Activated T-cell treated with anti-CD3 and anti-CD28 coated beads, Interleukin-2, amount 50 U/mL, for 24 hours (primary cell): ENCODE measurements at regions not wholly inside any gene's neighbourhood (a gene's known extent, or its start where the extent isn't known, plus 50 kb on each side); places are given as distances from the start of the nearest gene placed in this dataset.
"Not testable (repeated sequence)": the region's sequence is repeated elsewhere in the genome, so short reads cannot be mapped to it uniquely, and the experiment has no call there.

Experiments
- DNase-seq: peaks from one replicate; pipeline ENCODE4 v3.0.0-alpha.2; 2020
- H3K27ac Mint-ChIP-seq: 2 replicates; pipeline ENCODE4 v1.8.0; 2020; ENCODE audit warnings: mild to moderate bottlenecking, mixed read lengths
- H3K27me3 Mint-ChIP-seq: 2 replicates; pipeline ENCODE4 v1.8.0; 2020; ENCODE audit warnings: mixed read lengths
- H3K36me3 Mint-ChIP-seq: 2 replicates; pipeline ENCODE4 v1.8.0; 2020; ENCODE audit warnings: low read depth, mixed read lengths
- H3K4me1 Mint-ChIP-seq: 2 replicates; pipeline ENCODE4 v1.8.0; 2020; ENCODE audit warnings: low read depth, mixed read lengths
- H3K4me3 Mint-ChIP-seq: 2 replicates; pipeline ENCODE4 v1.8.0; 2020; ENCODE audit warnings: mild to moderate bottlenecking, moderate library complexity, mixed read lengths
- H3K9me3 Mint-ChIP-seq: 2 replicates; pipeline ENCODE4 v1.8.0; 2020; ENCODE audit warnings: mixed read lengths

- peaks cover 57% of the 10 kb centered on the region for H3K4me1 Mint-ChIP-seq
- H3K4me3 Mint-ChIP-seq = no peak overlapping the region
- peak overlapping the region; percentile 97 for H3K27ac Mint-ChIP-seq
Observed at GRCh38 chr3:106428565-106428994, 559.8 kb upstream of the CBLB start.

GRCh38 chr3:106431721-106432120, 562.9 kb upstream of the CBLB start:
- Mint-ChIP-seq H3K9me3 (peaks cover 7% of the 10 kb centered on the region), H3K4me1 (peaks cover 35% of the 10 kb centered on the region), H3K27ac (no peak overlapping the region), H3K4me3 (no peak overlapping the region), H3K36me3 (peaks cover 20% of the 10 kb centered on the region), H3K27me3 (no peaks in the 10 kb centered on the region)
- no peak for DNase-seq

More at GRCh38 chr3:106428565-106428994, 559.8 kb upstream of the CBLB start:
- Mint-ChIP-seq H3K9me3 (peaks cover 7% of the 10 kb centered on the region), H3K36me3 (peaks cover 25% of the 10 kb centered on the region), H3K27me3 (no peaks in the 10 kb centered on the region)
- no peak for DNase-seq

- Mint-ChIP-seq H3K4me3 (no peak overlapping the region), H3K36me3 (peaks cover 4% of the 10 kb centered on the region), H3K9me3 (no peaks in the 10 kb centered on the region), H3K4me1 (peaks cover 4% of the 10 kb centered on the region), H3K27ac (no peak overlapping the region), H3K27me3 (no peaks in the 10 kb centered on the region)
- DNase-seq = no peak
Observed at GRCh38 chr3:106435899-106436453, 567.2 kb upstream of the CBLB start.

GRCh38 chr3:106438887-106439286, 570.1 kb upstream of the CBLB start:
- H3K9me3 Mint-ChIP-seq = no peaks in the 10 kb centered on the region
- DNase-seq = no peak
- no peak overlapping the region for H3K4me3 Mint-ChIP-seq
- no peak overlapping the region for H3K27ac Mint-ChIP-seq
- peaks cover 5% of the 10 kb centered on the region for H3K4me1 Mint-ChIP-seq
- H3K36me3 Mint-ChIP-seq = no peaks in the 10 kb centered on the region
- no peaks in the 10 kb centered on the region for H3K27me3 Mint-ChIP-seq

GRCh38 chr3:106440672-106441071, 571.9 kb upstream of the CBLB start:
- DNase-seq = no peak
- H3K9me3 Mint-ChIP-seq = no peaks in the 10 kb centered on the region
- no peak overlapping the region for H3K4me3 Mint-ChIP-seq
- no peaks in the 10 kb centered on the region for H3K36me3 Mint-ChIP-seq
- H3K27me3 Mint-ChIP-seq = no peaks in the 10 kb centered on the region
- H3K27ac Mint-ChIP-seq = no peak overlapping the region
- peaks cover 10% of the 10 kb centered on the region for H3K4me1 Mint-ChIP-seq

GRCh38 chr3:106446271-106446670, 577.5 kb upstream of the CBLB start:
- H3K27ac Mint-ChIP-seq = no peak overlapping the region
- H3K27me3 Mint-ChIP-seq = no peaks in the 10 kb centered on the region
- H3K36me3 Mint-ChIP-seq = peaks cover 7% of the 10 kb centered on the region
- peaks cover 13% of the 10 kb centered on the region for H3K9me3 Mint-ChIP-seq
- no peak overlapping the region for H3K4me3 Mint-ChIP-seq
- H3K4me1 Mint-ChIP-seq = peaks cover 30% of the 10 kb centered on the region
- no peak for DNase-seq

- peaks cover 13% of the 10 kb centered on the region for H3K9me3 Mint-ChIP-seq
- H3K27me3 Mint-ChIP-seq = no peaks in the 10 kb centered on the region
- DNase-seq = no peak
- no peak overlapping the region for H3K27ac Mint-ChIP-seq
- H3K4me3 Mint-ChIP-seq = no peak overlapping the region
- peaks cover 30% of the 10 kb centered on the region for H3K4me1 Mint-ChIP-seq
- peaks cover 7% of the 10 kb centered on the region for H3K36me3 Mint-ChIP-seq
Observed at GRCh38 chr3:106447723-106448301, 579.0 kb upstream of the CBLB start.

- H3K27me3 Mint-ChIP-seq, DNase-seq, H3K27ac Mint-ChIP-seq, H3K36me3 Mint-ChIP-seq, H3K4me3 Mint-ChIP-seq: not testable (repeated sequence)
- peaks cover 13% of the 10 kb centered on the region for H3K9me3 Mint-ChIP-seq
- H3K4me1 Mint-ChIP-seq = peaks cover 30% of the 10 kb centered on the region
Observed at GRCh38 chr3:106448372-106448966, 579.7 kb upstream of the CBLB start.

- peaks cover 13% of the 10 kb centered on the region for H3K9me3 Mint-ChIP-seq
- H3K4me1 Mint-ChIP-seq = peaks cover 20% of the 10 kb centered on the region
- H3K27me3 Mint-ChIP-seq = no peaks in the 10 kb centered on the region
- DNase-seq = no peak
- H3K4me3 Mint-ChIP-seq = no peak overlapping the region
- H3K27ac Mint-ChIP-seq = no peak overlapping the region
- peaks cover 7% of the 10 kb centered on the region for H3K36me3 Mint-ChIP-seq
Observed at GRCh38 chr3:106452096-106452495, 583.3 kb upstream of the CBLB start.

GRCh38 chr3:106454497-106454896, 585.7 kb upstream of the CBLB start:
- Mint-ChIP-seq H3K27ac (no peak overlapping the region), H3K4me3 (no peak overlapping the region), H3K9me3 (peaks cover under 1% of the 10 kb centered on the region), H3K36me3 (no peaks in the 10 kb centered on the region), H3K27me3 (no peaks in the 10 kb centered on the region), H3K4me1 (peaks cover 18% of the 10 kb centered on the region)
- no peak for DNase-seq

- DNase-seq = no peak
Observed at GRCh38 chr3:106457281-106458180, 588.7 kb upstream of the CBLB start.

GRCh38 chr3:106458952-106459351, 590.1 kb upstream of the CBLB start:
- H3K4me1 Mint-ChIP-seq = peaks cover 18% of the 10 kb centered on the region
- no peak overlapping the region for H3K27ac Mint-ChIP-seq
- no peak overlapping the region for H3K4me3 Mint-ChIP-seq
- H3K36me3 Mint-ChIP-seq = no peaks in the 10 kb centered on the region
- no peak for DNase-seq
- H3K9me3 Mint-ChIP-seq = peaks cover 3% of the 10 kb centered on the region
- no peaks in the 10 kb centered on the region for H3K27me3 Mint-ChIP-seq

More at GRCh38 chr3:106457281-106458180, 588.7 kb upstream of the CBLB start:
- Mint-ChIP-seq H3K4me3 (no peak overlapping the region), H3K4me1 (peaks cover 18% of the 10 kb centered on the region), H3K27me3 (no peaks in the 10 kb centered on the region), H3K9me3 (peaks cover 3% of the 10 kb centered on the region), H3K36me3 (no peaks in the 10 kb centered on the region), H3K27ac (peak overlapping the region; percentile 14)

GRCh38 chr3:106466881-106467280, 598.1 kb upstream of the CBLB start:
- peaks cover 16% of the 10 kb centered on the region for H3K9me3 Mint-ChIP-seq
- peaks cover 10% of the 10 kb centered on the region for H3K36me3 Mint-ChIP-seq
- no peak overlapping the region for H3K4me3 Mint-ChIP-seq
- H3K27me3 Mint-ChIP-seq = no peaks in the 10 kb centered on the region
- H3K27ac Mint-ChIP-seq = no peak overlapping the region
- H3K4me1 Mint-ChIP-seq = peaks cover 4% of the 10 kb centered on the region
- DNase-seq = no peak

GRCh38 chr3:106473576-106474475, 605.0 kb upstream of the CBLB start:
- DNase-seq = peak; percentile 46
- H3K36me3 Mint-ChIP-seq = peaks cover 35% of the 10 kb centered on the region
- peaks cover 28% of the 10 kb centered on the region for H3K4me1 Mint-ChIP-seq
- peak overlapping the region; percentile 97 for H3K27ac Mint-ChIP-seq
- peak overlapping the region; percentile 33 for H3K4me3 Mint-ChIP-seq
- H3K27me3 Mint-ChIP-seq = no peaks in the 10 kb centered on the region
- peaks cover 32% of the 10 kb centered on the region for H3K9me3 Mint-ChIP-seq
